Skeletal muscle satellite cell (primary cell): ENCODE measurements at regions not wholly inside any gene's neighbourhood (a gene's known extent, or its start where the extent isn't known, plus 50 kb on each side); places are given as distances from the start of the nearest gene placed in this dataset. TPM values are rescaled to one million over a fixed set of nuclear protein-coding genes. Genes with fewer than 3 reads are reported as not detected.

Experiments used
- small RNA-seq: library from RNA; depleted of rRNA; stranded (forward); fragments of <200 nt; gene quantifications from one replicate; pipeline ENCODE3, GENCODE V24; 2012

Small RNAs in the stretch of these regions (small RNA-seq; reads per million reads assigned to genes)
- not detected for gene RF00019
